ENCODE measurements at regions not wholly inside any gene's neighbourhood (a gene's known extent, or its start where the extent isn't known, plus 50 kb on each side); places are given as distances from the start of the nearest gene placed in this dataset.

- TF ChIP-seq CTCF (IDR thresholded peaks at IDR 0.05; ENCODE audit: low read depth, low read length), result no peak
- no peak overlapping the region for H3K4me3 ChIP-seq (ENCODE audit: low read depth, low read length)
- in situ Hi-C loops (cut with HindIII; ENCODE audit: low sequenced_read_pairs), result no loop called here
- DNase-seq (ENCODE audit: low read depth, low spot score), result no peak
Observed at GRCh38 chr21:35674091-35674671, 386.1 kb downstream of the SETD4 start.

- in situ Hi-C loops (cut with HindIII; ENCODE audit: low sequenced_read_pairs), result no loop called here
- no peak for DNase-seq (ENCODE audit: low read depth, low spot score)
- TF ChIP-seq CTCF (IDR thresholded peaks at IDR 0.05; ENCODE audit: low read depth, low read length), result no peak
- no peak overlapping the region for H3K4me3 ChIP-seq (ENCODE audit: low read depth, low read length)
Observed at GRCh38 chr21:35672313-35672712, 388.0 kb downstream of the SETD4 start.

GRCh38 chr21:35664683-35665082 is 395.6 kb downstream of the SETD4 start:
- no peak overlapping the region for H3K4me3 ChIP-seq (ENCODE audit: low read depth, low read length)
- TF ChIP-seq CTCF (IDR thresholded peaks at IDR 0.05; ENCODE audit: low read depth, low read length), result no peak
- DNase-seq (ENCODE audit: low read depth, low spot score), result peak; percentile 76
- in situ Hi-C loops (cut with HindIII; ENCODE audit: low sequenced_read_pairs), result no loop called here

GRCh38 chr21:35663856-35664606 is 396.3 kb downstream of the SETD4 start:
- in situ Hi-C loops (cut with HindIII; ENCODE audit: low sequenced_read_pairs), result no loop called here
- H3K4me3 ChIP-seq (ENCODE audit: low read depth, low read length), result no peak overlapping the region
- DNase-seq (ENCODE audit: low read depth, low spot score), result no peak
- TF ChIP-seq CTCF (IDR thresholded peaks at IDR 0.05; ENCODE audit: low read depth, low read length), result no peak

- in situ Hi-C loops (cut with HindIII; ENCODE audit: low sequenced_read_pairs), result no loop called here
- H3K4me3 ChIP-seq (ENCODE audit: low read depth, low read length), result no peak overlapping the region
- peak; percentile 96 for DNase-seq (ENCODE audit: low read depth, low spot score)
- no peak for TF ChIP-seq CTCF (IDR thresholded peaks at IDR 0.05; ENCODE audit: low read depth, low read length)
Observed at GRCh38 chr21:35658242-35658641, 402.1 kb downstream of the SETD4 start.

- H3K4me3 ChIP-seq (ENCODE audit: low read depth, low read length), result no peak overlapping the region
- DNase-seq (ENCODE audit: low read depth, low spot score), result no peak
- in situ Hi-C loops (cut with HindIII; ENCODE audit: low sequenced_read_pairs), result no loop called here
- TF ChIP-seq CTCF (IDR thresholded peaks at IDR 0.05; ENCODE audit: low read depth, low read length), result no peak
Observed at GRCh38 chr21:35652872-35653271, 407.5 kb downstream of the SETD4 start.
